Sigmoid colon (tissue), 4 donors: ENCODE measurements at regions not wholly inside any gene's neighbourhood (a gene's known extent, or its start where the extent isn't known, plus 50 kb on each side); places are given as distances from the start of the nearest gene placed in this dataset.

Experiments used
- CTCF ChIP-seq, 4 experiments: fragments of 450-650 bp in 3 of 4; fragments of 200-600 bp in 1 of 4; IDR thresholded peaks; one replicate each; pipeline ENCODE4 v1.5.1; 2016 to 2019; ENCODE audit warnings: antibody characterized with exemption in 4 of 4, mild to moderate bottlenecking in 3 of 4, moderate library complexity in 2 of 4
- EP300 ChIP-seq, 4 donors: sonication (generic); formaldehyde crosslinking; IDR thresholded peaks; one replicate each; pipeline ENCODE4 v1.6.1; 2017; ENCODE audit warnings: antibody characterized with exemption in 4 of 4
- POLR2A ChIP-seq, 2 donors: fragments of 450-650 bp; IDR thresholded peaks; one replicate each; pipeline ENCODE4 v1.6.1; 2016; ENCODE audit warnings: antibody characterized with exemption in 2 of 2, mild to moderate bottlenecking in 2 of 2, moderate library complexity in 2 of 2
- POLR2AphosphoS5 ChIP-seq, 4 donors: sonication (generic); formaldehyde crosslinking; IDR thresholded peaks; one replicate each; pipeline ENCODE4 v1.6.1; 2017; ENCODE audit warnings: antibody characterized with exemption in 4 of 4

GRCh38 chr11:11760838-11761237, 80.9 kb upstream of the USP47 start:
- TF ChIP-seq CTCF (IDR thresholded peaks at IDR 0.05) = no peak
- TF ChIP-seq EP300 (IDR thresholded peaks at IDR 0.05) = no peak
- TF ChIP-seq POLR2AphosphoS5 (IDR thresholded peaks at IDR 0.05) = no peak
- no peak for TF ChIP-seq POLR2A (IDR thresholded peaks at IDR 0.05)
